Muscle layer of duodenum (tissue), 2 donors: ENCODE measurements at regions not wholly inside any gene's neighbourhood (a gene's known extent, or its start where the extent isn't known, plus 50 kb on each side); places are given as distances from the start of the nearest gene placed in this dataset.

Experiments used
- H3K27ac ChIP-seq: one replicate; pipeline ENCODE4 v1.7.0; 2013; ENCODE audit warnings: mild to moderate bottlenecking, low read length
- H3K27me3 ChIP-seq: one replicate; pipeline ENCODE4 v1.7.0; 2013; ENCODE audit warnings: low read depth, mild to moderate bottlenecking, control low read depth, low read length
- H3K36me3 ChIP-seq, 2 donors: one replicate each; pipeline ENCODE4 v1.7.0; 2013; ENCODE audit warnings: low read length in 2 of 2, control low read depth in 1 of 2, mild to moderate bottlenecking in 1 of 2; ENCODE audit not compliant: insufficient read depth in 2 of 2, control insufficient read depth in 1 of 2
- H3K4me1 ChIP-seq, 2 donors: one replicate each; pipeline ENCODE4 v1.7.0; 2013; ENCODE audit warnings: low read length in 2 of 2, mild to moderate bottlenecking in 2 of 2, control low read depth in 1 of 2, moderate library complexity in 1 of 2; ENCODE audit not compliant: insufficient read depth in 2 of 2, control insufficient read depth in 1 of 2
- H3K4me3 ChIP-seq, 2 donors: one replicate each; pipeline ENCODE4 v1.7.0; 2013; ENCODE audit warnings: low read length in 2 of 2, low read depth in 1 of 2, mild to moderate bottlenecking in 1 of 2
- H3K9me3 ChIP-seq, 2 donors: one replicate each; pipeline ENCODE4 v1.7.0; 2013; ENCODE audit warnings: low read length in 2 of 2, control low read depth in 1 of 2, mild to moderate bottlenecking in 1 of 2; ENCODE audit not compliant: control insufficient read depth in 1 of 2
- donor health status: healthy.

- no peaks in the 10 kb centered on the region for H3K27me3 ChIP-seq
- no peak overlapping the region for H3K27ac ChIP-seq
- H3K4me1 ChIP-seq: no peaks in the 10 kb centered on the region
- H3K36me3 ChIP-seq: no peaks in the 10 kb centered on the region
- no peak overlapping the region for H3K4me3 ChIP-seq
- H3K9me3 ChIP-seq: no peaks in the 10 kb centered on the region
Measured at GRCh38 chr3:104548401-104548800, 818.3 kb upstream of the ALCAM start.

GRCh38 chr3:104549099-104549714 lies 817.5 kb upstream of the ALCAM start:
- no peaks in the 10 kb centered on the region for H3K4me1 ChIP-seq
- H3K27ac ChIP-seq: no peak overlapping the region
- no peaks in the 10 kb centered on the region for H3K27me3 ChIP-seq
- no peaks in the 10 kb centered on the region for H3K36me3 ChIP-seq
- H3K4me3 ChIP-seq: no peak overlapping the region
- no peaks in the 10 kb centered on the region for H3K9me3 ChIP-seq

- Histone ChIP-seq H3K4me3 (no peak overlapping the region), H3K27ac (no peak overlapping the region), H3K9me3 (no peaks in the 10 kb centered on the region)
Measured at GRCh38 chr3:104553121-104553520, 813.6 kb upstream of the ALCAM start.

GRCh38 chr3:104554425-104554824 lies 812.3 kb upstream of the ALCAM start:
- Histone ChIP-seq H3K9me3 (no peaks in the 10 kb centered on the region), H3K27ac (no peak overlapping the region), H3K27me3 (no peaks in the 10 kb centered on the region), H3K36me3 (no peaks in the 10 kb centered on the region), H3K4me3 (no peak overlapping the region), H3K4me1 (no peaks in the 10 kb centered on the region)

More at GRCh38 chr3:104553121-104553520, 813.6 kb upstream of the ALCAM start:
- H3K27me3 ChIP-seq: no peaks in the 10 kb centered on the region
- H3K36me3 ChIP-seq: no peaks in the 10 kb centered on the region
- no peaks in the 10 kb centered on the region for H3K4me1 ChIP-seq

- no peak overlapping the region for H3K27ac ChIP-seq
- no peaks in the 10 kb centered on the region for H3K27me3 ChIP-seq
Measured at GRCh38 chr3:104555728-104556127, 811.0 kb upstream of the ALCAM start.

GRCh38 chr3:104556372-104557078 lies 810.2 kb upstream of the ALCAM start:
- H3K4me1 ChIP-seq: no peaks in the 10 kb centered on the region
- H3K27me3 ChIP-seq: no peaks in the 10 kb centered on the region
- no peak overlapping the region for H3K4me3 ChIP-seq
- H3K27ac ChIP-seq: no peak overlapping the region
- H3K36me3 ChIP-seq: no peaks in the 10 kb centered on the region
- no peaks in the 10 kb centered on the region for H3K9me3 ChIP-seq

More at GRCh38 chr3:104555728-104556127, 811.0 kb upstream of the ALCAM start:
- H3K36me3 ChIP-seq: no peaks in the 10 kb centered on the region
- H3K9me3 ChIP-seq: no peaks in the 10 kb centered on the region
- H3K4me3 ChIP-seq: no peak overlapping the region
- H3K4me1 ChIP-seq: no peaks in the 10 kb centered on the region

GRCh38 chr3:104561324-104561723 lies 805.4 kb upstream of the ALCAM start:
- Histone ChIP-seq H3K27me3 (no peaks in the 10 kb centered on the region), H3K4me3 (no peak overlapping the region), H3K4me1 (no peaks in the 10 kb centered on the region), H3K36me3 (no peaks in the 10 kb centered on the region), H3K27ac (no peak overlapping the region), H3K9me3 (no peaks in the 10 kb centered on the region)

- Histone ChIP-seq H3K27ac (no peak overlapping the region), H3K36me3 (no peaks in the 10 kb centered on the region), H3K4me1 (no peaks in the 10 kb centered on the region), H3K27me3 (no peaks in the 10 kb centered on the region), H3K9me3 (no peaks in the 10 kb centered on the region), H3K4me3 (no peak overlapping the region)
Measured at GRCh38 chr3:104564045-104564643, 802.6 kb upstream of the ALCAM start.

- H3K4me3 ChIP-seq: no peak overlapping the region
- H3K27ac ChIP-seq: no peak overlapping the region
- H3K36me3 ChIP-seq: no peaks in the 10 kb centered on the region
- H3K9me3 ChIP-seq: no peaks in the 10 kb centered on the region
- H3K4me1 ChIP-seq: no peaks in the 10 kb centered on the region
- no peaks in the 10 kb centered on the region for H3K27me3 ChIP-seq
Measured at GRCh38 chr3:104566054-104566453, 800.7 kb upstream of the ALCAM start.

- H3K27ac ChIP-seq: no peak overlapping the region
- no peaks in the 10 kb centered on the region for H3K36me3 ChIP-seq
- no peaks in the 10 kb centered on the region for H3K27me3 ChIP-seq
- no peaks in the 10 kb centered on the region for H3K4me1 ChIP-seq
- H3K9me3 ChIP-seq: peaks cover 11 to 22% of the 10 kb centered on the region in 2 donors
- no peak overlapping the region for H3K4me3 ChIP-seq
Measured at GRCh38 chr3:104575634-104576033, 791.1 kb upstream of the ALCAM start.

GRCh38 chr3:104578558-104578957 lies 788.2 kb upstream of the ALCAM start:
- Histone ChIP-seq H3K27ac (no peak overlapping the region), H3K9me3 (peaks cover 11 to 22% of the 10 kb centered on the region in 2 donors), H3K4me3 (no peak overlapping the region), H3K4me1 (no peaks in the 10 kb centered on the region), H3K27me3 (no peaks in the 10 kb centered on the region), H3K36me3 (no peaks in the 10 kb centered on the region)
